Stimulated activated memory B cell treated with anti-CD40 and anti-IgM and Interleukin-4, amounts not matched to agents 10 μg/mL and 1 μg/mL and 100 μg/mL, for 72 hours (primary cell): ENCODE measurements at regions not wholly inside any gene's neighbourhood (a gene's known extent, or its start where the extent isn't known, plus 50 kb on each side); places are given as distances from the start of the nearest gene placed in this dataset.
A peak's percentile ranks its signal among the peaks of the same experiment; 100 is the strongest.

ENCODE experiments used
- ATAC-seq: fragments of 150-1000 bp; cut with Tn5 transposase; 2 replicates; pipeline ENCODE4 v1.10.0; 2021
- H3K27ac Mint-ChIP-seq: one replicate; pipeline ENCODE4 v1.8.0; 2022; ENCODE audit warnings: mild to moderate bottlenecking, mixed read lengths
- H3K27me3 Mint-ChIP-seq: one replicate; pipeline ENCODE4 v1.8.0; 2022; ENCODE audit warnings: mixed read lengths
- H3K36me3 Mint-ChIP-seq: one replicate; pipeline ENCODE4 v1.8.0; 2022; ENCODE audit warnings: mixed read lengths
- H3K4me1 Mint-ChIP-seq: one replicate; pipeline ENCODE4 v1.8.0; 2022; ENCODE audit warnings: mixed read lengths
- H3K4me3 Mint-ChIP-seq: one replicate; pipeline ENCODE4 v1.8.0; 2022; ENCODE audit warnings: mild to moderate bottlenecking, moderate library complexity, mixed read lengths
- H3K9me3 Mint-ChIP-seq: one replicate; pipeline ENCODE4 v1.8.0; 2022; ENCODE audit warnings: mixed read lengths

GRCh38 chr1:38394303-38394702 is 347.7 kb upstream of the POU3F1 start:
- no peaks in the 10 kb centered on the region for H3K27me3 Mint-ChIP-seq
- no peak overlapping the region for H3K27ac Mint-ChIP-seq
- ATAC-seq = peak; percentile 27
- peaks cover 16% of the 10 kb centered on the region for H3K4me1 Mint-ChIP-seq
- H3K9me3 Mint-ChIP-seq = peaks cover 16% of the 10 kb centered on the region
- H3K36me3 Mint-ChIP-seq = peaks cover 16% of the 10 kb centered on the region
- H3K4me3 Mint-ChIP-seq = no peak overlapping the region

GRCh38 chr1:38392861-38393260 is 346.3 kb upstream of the POU3F1 start:
- Mint-ChIP-seq H3K4me1 (peaks cover 16% of the 10 kb centered on the region), H3K4me3 (no peak overlapping the region), H3K9me3 (peaks cover 16% of the 10 kb centered on the region), H3K27me3 (no peaks in the 10 kb centered on the region), H3K27ac (no peak overlapping the region), H3K36me3 (peaks cover 16% of the 10 kb centered on the region)
- ATAC-seq = no peak

- Mint-ChIP-seq H3K36me3 (no peaks in the 10 kb centered on the region), H3K4me3 (no peak overlapping the region), H3K27me3 (no peaks in the 10 kb centered on the region), H3K9me3 (no peaks in the 10 kb centered on the region), H3K27ac (no peak overlapping the region), H3K4me1 (no peaks in the 10 kb centered on the region)
- ATAC-seq = no peak
Observed at GRCh38 chr1:38381256-38381655, 334.7 kb upstream of the POU3F1 start.

- Mint-ChIP-seq H3K4me1 (no peaks in the 10 kb centered on the region), H3K4me3 (no peak overlapping the region), H3K27ac (no peak overlapping the region), H3K27me3 (peaks cover 9% of the 10 kb centered on the region), H3K36me3 (peaks cover 21% of the 10 kb centered on the region), H3K9me3 (peaks cover 18% of the 10 kb centered on the region)
- no peak for ATAC-seq
Observed at GRCh38 chr1:38376577-38376976, 330.0 kb upstream of the POU3F1 start.

- Mint-ChIP-seq H3K27me3 (peaks cover 9% of the 10 kb centered on the region), H3K36me3 (peaks cover 21% of the 10 kb centered on the region), H3K9me3 (peaks cover 18% of the 10 kb centered on the region), H3K4me1 (no peaks in the 10 kb centered on the region), H3K27ac (no peak overlapping the region), H3K4me3 (no peak overlapping the region)
- ATAC-seq = no peak
Observed at GRCh38 chr1:38375035-38375434, 328.4 kb upstream of the POU3F1 start.

GRCh38 chr1:38371505-38371844 is 324.9 kb upstream of the POU3F1 start:
- Mint-ChIP-seq H3K9me3 (peaks cover 18% of the 10 kb centered on the region), H3K4me3 (no peak overlapping the region), H3K27ac (no peak overlapping the region), H3K27me3 (peaks cover 17% of the 10 kb centered on the region), H3K4me1 (no peaks in the 10 kb centered on the region), H3K36me3 (peaks cover 26% of the 10 kb centered on the region)
- no peak for ATAC-seq

GRCh38 chr1:38370716-38371504 is 324.3 kb upstream of the POU3F1 start:
- no peak for ATAC-seq
- Mint-ChIP-seq H3K27me3 (peaks cover 17% of the 10 kb centered on the region), H3K9me3 (peaks cover 18% of the 10 kb centered on the region), H3K36me3 (peaks cover 26% of the 10 kb centered on the region), H3K27ac (no peak overlapping the region), H3K4me1 (no peaks in the 10 kb centered on the region), H3K4me3 (no peak overlapping the region)

- Mint-ChIP-seq H3K27me3 (peaks cover 8% of the 10 kb centered on the region), H3K36me3 (peaks cover 5% of the 10 kb centered on the region), H3K9me3 (no peaks in the 10 kb centered on the region), H3K4me1 (no peaks in the 10 kb centered on the region), H3K4me3 (no peak overlapping the region), H3K27ac (no peak overlapping the region)
- ATAC-seq = no peak
Observed at GRCh38 chr1:38365242-38365641, 318.6 kb upstream of the POU3F1 start.

GRCh38 chr1:38361566-38361965 is 315.0 kb upstream of the POU3F1 start:
- Mint-ChIP-seq H3K4me3 (no peak overlapping the region), H3K27me3 (no peaks in the 10 kb centered on the region), H3K27ac (no peak overlapping the region), H3K36me3 (no peaks in the 10 kb centered on the region), H3K9me3 (no peaks in the 10 kb centered on the region), H3K4me1 (no peaks in the 10 kb centered on the region)
- no peak for ATAC-seq

GRCh38 chr1:38360807-38361206 is 314.2 kb upstream of the POU3F1 start:
- H3K4me1 Mint-ChIP-seq = no peaks in the 10 kb centered on the region
- no peak for ATAC-seq
- H3K36me3 Mint-ChIP-seq = no peaks in the 10 kb centered on the region
- no peak overlapping the region for H3K27ac Mint-ChIP-seq
- no peaks in the 10 kb centered on the region for H3K9me3 Mint-ChIP-seq
- H3K4me3 Mint-ChIP-seq = no peak overlapping the region
- no peaks in the 10 kb centered on the region for H3K27me3 Mint-ChIP-seq

GRCh38 chr1:38353956-38354355 is 307.4 kb upstream of the POU3F1 start:
- ATAC-seq = no peak
- Mint-ChIP-seq H3K36me3 (peaks cover 2% of the 10 kb centered on the region), H3K4me1 (no peaks in the 10 kb centered on the region), H3K27me3 (no peaks in the 10 kb centered on the region), H3K27ac (no peak overlapping the region), H3K9me3 (peaks cover 3% of the 10 kb centered on the region), H3K4me3 (no peak overlapping the region)

GRCh38 chr1:38352869-38353268 is 306.3 kb upstream of the POU3F1 start:
- Mint-ChIP-seq H3K27ac (no peak overlapping the region), H3K36me3 (peaks cover 11% of the 10 kb centered on the region), H3K4me3 (no peak overlapping the region), H3K9me3 (peaks cover 12% of the 10 kb centered on the region), H3K4me1 (no peaks in the 10 kb centered on the region), H3K27me3 (no peaks in the 10 kb centered on the region)
- no peak for ATAC-seq

GRCh38 chr1:38347446-38348175 is 301.0 kb upstream of the POU3F1 start:
- Mint-ChIP-seq H3K4me1 (peaks cover 6% of the 10 kb centered on the region), H3K27ac (no peak overlapping the region), H3K36me3 (peaks cover 17% of the 10 kb centered on the region), H3K27me3 (no peaks in the 10 kb centered on the region), H3K4me3 (no peak overlapping the region), H3K9me3 (peaks cover 23% of the 10 kb centered on the region)
- no peak for ATAC-seq

GRCh38 chr1:38344716-38345115 is 298.1 kb upstream of the POU3F1 start:
- Mint-ChIP-seq H3K4me1 (peaks cover 6% of the 10 kb centered on the region), H3K9me3 (peaks cover 23% of the 10 kb centered on the region), H3K36me3 (peaks cover 17% of the 10 kb centered on the region), H3K27ac (no peak overlapping the region), H3K27me3 (no peaks in the 10 kb centered on the region), H3K4me3 (no peak overlapping the region)
- ATAC-seq = no peak

- no peak for ATAC-seq
- Mint-ChIP-seq H3K27me3 (no peaks in the 10 kb centered on the region), H3K27ac (no peak overlapping the region), H3K4me3 (no peak overlapping the region), H3K36me3 (peaks cover 6% of the 10 kb centered on the region), H3K4me1 (peaks cover 6% of the 10 kb centered on the region), H3K9me3 (peaks cover 7% of the 10 kb centered on the region)
Observed at GRCh38 chr1:38341694-38342093, 295.1 kb upstream of the POU3F1 start.

GRCh38 chr1:38340409-38340808 is 293.8 kb upstream of the POU3F1 start:
- H3K27ac Mint-ChIP-seq = no peak overlapping the region
- H3K9me3 Mint-ChIP-seq = no peaks in the 10 kb centered on the region
- no peaks in the 10 kb centered on the region for H3K27me3 Mint-ChIP-seq
- no peak for ATAC-seq
- peaks cover 6% of the 10 kb centered on the region for H3K4me1 Mint-ChIP-seq
- no peaks in the 10 kb centered on the region for H3K36me3 Mint-ChIP-seq
- no peak overlapping the region for H3K4me3 Mint-ChIP-seq
